Duodenal mucosa (tissue), 2 donors: ENCODE measurements at regions not wholly inside any gene's neighbourhood (a gene's known extent, or its start where the extent isn't known, plus 50 kb on each side); places are given as distances from the start of the nearest gene placed in this dataset.

Experiments
- H3K27ac ChIP-seq: one replicate; pipeline ENCODE4 v1.7.0; 2013; ENCODE audit warnings: low read depth, low read length
- H3K27me3 ChIP-seq, 2 donors: one replicate each; pipeline ENCODE4 v1.7.0; 2013; ENCODE audit warnings: low read length in 2 of 2, control low read depth in 1 of 2; ENCODE audit not compliant: insufficient read depth in 2 of 2, control insufficient read depth in 1 of 2
- H3K36me3 ChIP-seq, 2 donors: one replicate each; pipeline ENCODE4 v1.7.0; 2013; ENCODE audit warnings: low read length in 2 of 2, control low read depth in 1 of 2; ENCODE audit not compliant: insufficient read depth in 2 of 2, control insufficient read depth in 1 of 2
- H3K4me1 ChIP-seq, 2 donors: one replicate each; pipeline ENCODE4 v1.7.0; 2013; ENCODE audit warnings: low read length in 2 of 2, control low read depth in 1 of 2; ENCODE audit not compliant: insufficient read depth in 2 of 2, control insufficient read depth in 1 of 2
- H3K4me3 ChIP-seq, 2 donors: one replicate each; pipeline ENCODE4 v1.7.0; 2013; ENCODE audit warnings: low read length in 2 of 2, low read depth in 1 of 2
- H3K9ac ChIP-seq, 2 donors: one replicate each; pipeline ENCODE4 v1.7.0; 2013; ENCODE audit warnings: low read length in 2 of 2, low read depth in 1 of 2
- H3K9me3 ChIP-seq, 2 donors: one replicate each; pipeline ENCODE4 v1.7.0; 2013; ENCODE audit warnings: low read length in 2 of 2, control low read depth in 1 of 2; ENCODE audit not compliant: control insufficient read depth in 1 of 2

DNA sequence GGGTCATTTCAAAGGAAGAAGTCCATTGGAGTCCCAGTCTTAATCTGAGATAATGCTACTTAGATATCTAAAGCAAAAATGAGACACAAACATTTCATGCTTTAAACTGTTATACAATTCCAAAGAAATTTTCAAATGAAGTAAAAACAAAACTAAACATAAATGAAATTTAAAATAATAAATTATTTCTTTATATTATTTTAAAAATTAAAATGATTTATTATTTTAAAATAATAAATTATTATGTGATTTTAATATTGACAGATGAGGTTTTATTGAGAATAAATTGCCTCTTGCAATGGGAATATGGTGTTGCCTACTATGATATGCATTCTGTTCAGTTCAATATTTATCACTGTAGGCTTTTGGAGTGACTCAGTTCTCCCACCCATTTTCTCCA lies 93.7 kb upstream of the BACH2 start:
- no peak overlapping the region for H3K4me3 ChIP-seq
- H3K4me1 ChIP-seq, result no peaks in the 10 kb centered on the region
- H3K9ac ChIP-seq, result no peak overlapping the region
- H3K36me3 ChIP-seq, result no peaks in the 10 kb centered on the region
- H3K27me3 ChIP-seq, result peaks cover 0 to 4% of the 10 kb centered on the region in 2 donors
- H3K27ac ChIP-seq, result no peak overlapping the region
- H3K9me3 ChIP-seq, result no peaks in the 10 kb centered on the region

DNA sequence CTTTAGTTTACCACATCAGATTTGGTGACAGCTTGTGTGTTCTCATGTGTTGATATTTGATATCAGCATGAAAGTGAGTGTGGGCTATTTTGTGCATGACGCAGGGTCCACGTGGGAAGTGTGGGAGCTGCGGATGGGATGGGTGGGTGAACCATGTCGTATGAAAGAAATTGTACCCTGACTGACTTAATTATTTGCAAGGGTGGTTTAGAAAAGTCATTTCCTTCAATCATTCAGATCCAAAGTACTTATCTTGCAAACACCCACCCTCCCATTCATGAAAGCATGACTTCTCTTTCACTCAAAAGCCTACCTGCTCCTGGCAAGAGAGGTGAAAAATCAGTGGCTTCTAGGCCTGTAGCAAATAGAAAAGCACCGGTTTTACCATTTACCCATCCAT lies 91.8 kb upstream of the BACH2 start:
- H3K9me3 ChIP-seq, result no peaks in the 10 kb centered on the region
- H3K36me3 ChIP-seq, result no peaks in the 10 kb centered on the region
- H3K9ac ChIP-seq, result no peak overlapping the region
- H3K27ac ChIP-seq, result no peak overlapping the region
- no peak overlapping the region for H3K4me3 ChIP-seq
- no peaks in the 10 kb centered on the region for H3K4me1 ChIP-seq
- peaks cover 0 to 4% of the 10 kb centered on the region in 2 donors for H3K27me3 ChIP-seq

DNA sequence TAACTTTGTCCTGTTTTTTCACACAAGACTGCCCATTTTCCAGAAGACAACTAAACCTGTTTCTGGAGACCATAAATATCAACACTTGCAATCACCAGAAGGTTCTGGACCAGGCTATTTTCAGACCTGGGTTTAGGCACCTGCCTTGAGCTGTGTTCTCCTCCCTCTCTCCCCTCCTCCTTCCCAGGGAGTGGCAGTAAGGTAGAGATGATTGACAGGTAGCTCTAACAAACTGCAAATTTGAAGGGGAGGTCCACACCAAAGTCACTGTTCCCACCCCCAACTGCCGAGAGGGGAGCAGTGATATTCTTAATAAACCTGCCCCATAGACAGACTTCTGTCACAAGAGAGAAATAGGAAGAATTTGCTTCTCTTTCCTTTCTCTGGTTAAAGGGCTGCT lies 91.2 kb upstream of the BACH2 start:
- peaks cover 0 to 4% of the 10 kb centered on the region in 2 donors for H3K27me3 ChIP-seq

DNA sequence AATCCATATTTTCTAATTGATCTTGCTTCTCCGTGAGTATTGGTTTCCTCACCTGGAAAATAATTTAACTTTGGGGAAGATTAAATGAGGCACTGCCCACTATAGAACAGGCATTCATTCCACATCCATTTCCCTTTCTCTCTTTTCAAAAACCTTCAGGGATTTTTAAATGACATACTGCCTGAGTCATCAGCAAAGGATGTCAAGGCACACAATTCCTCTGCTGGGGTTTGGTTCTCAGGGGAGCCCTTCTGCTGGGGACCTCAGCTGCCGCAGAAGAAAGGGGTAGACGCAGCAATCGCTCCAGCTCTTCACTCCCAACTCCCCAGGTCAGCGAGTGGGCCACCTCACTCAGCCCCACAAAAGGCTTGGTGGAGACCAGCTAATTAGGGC lies 90.7 kb upstream of the BACH2 start:
- no peak overlapping the region for H3K4me3 ChIP-seq
- H3K27me3 ChIP-seq, result peaks cover 0 to 4% of the 10 kb centered on the region in 2 donors
- no peaks in the 10 kb centered on the region for H3K36me3 ChIP-seq
- H3K9me3 ChIP-seq, result no peaks in the 10 kb centered on the region
- H3K27ac ChIP-seq, result no peak overlapping the region
- no peaks in the 10 kb centered on the region for H3K4me1 ChIP-seq
- H3K9ac ChIP-seq, result no peak overlapping the region

More for the DNA sequence above, 91.2 kb upstream of the BACH2 start:
- Histone ChIP-seq H3K9ac (no peak overlapping the region), H3K4me1 (no peaks in the 10 kb centered on the region), H3K9me3 (no peaks in the 10 kb centered on the region), H3K36me3 (no peaks in the 10 kb centered on the region), H3K27ac (no peak overlapping the region), H3K4me3 (no peak overlapping the region)

DNA sequence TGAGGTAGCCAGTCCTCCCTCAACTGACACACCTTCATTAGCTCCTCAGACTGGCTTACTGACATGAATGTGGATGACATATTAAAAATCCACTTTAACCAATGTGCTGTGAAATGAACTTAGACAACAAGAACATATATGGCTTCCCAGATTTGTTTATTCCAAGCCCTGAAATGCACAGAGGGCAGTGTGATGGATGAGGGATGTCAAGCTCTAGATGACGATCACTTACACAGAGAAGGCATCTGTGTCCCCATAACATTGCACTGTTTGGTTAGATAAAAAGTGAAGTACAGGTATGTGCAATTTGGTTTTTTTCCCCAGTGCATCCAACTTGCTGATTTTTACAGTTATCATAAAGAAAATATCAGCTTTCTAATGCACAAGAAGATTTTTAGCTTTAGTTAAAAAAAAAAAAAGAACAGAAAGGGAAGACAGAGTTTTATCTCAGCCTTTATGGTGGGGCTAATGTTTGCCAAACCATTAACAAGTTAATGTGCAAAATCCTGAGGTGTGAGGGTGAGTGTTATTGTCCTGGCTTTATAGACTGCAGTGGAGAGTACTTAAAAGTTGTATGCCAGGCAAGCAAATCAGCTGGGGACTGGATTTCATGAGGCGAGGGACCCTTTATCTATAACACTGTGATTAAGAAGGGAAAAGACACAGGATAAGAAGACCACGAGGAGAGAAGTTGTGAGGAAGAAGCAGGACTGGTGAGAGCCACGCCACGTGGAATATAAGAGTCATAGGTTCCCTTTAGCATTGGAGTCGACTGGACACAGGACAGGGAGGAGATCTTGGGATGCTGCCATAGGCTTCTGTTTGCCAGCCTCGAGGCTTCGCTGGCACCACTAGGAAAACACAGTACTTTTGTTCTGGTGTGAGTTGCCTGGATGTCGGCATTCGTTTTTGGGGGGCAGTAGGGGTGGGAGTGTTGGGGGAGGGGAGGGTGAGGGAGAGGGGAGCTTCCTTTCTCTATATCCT lies 90.0 kb upstream of the BACH2 start:
- peaks cover 0 to 4% of the 10 kb centered on the region in 2 donors for H3K27me3 ChIP-seq
- no peak overlapping the region for H3K27ac ChIP-seq
- H3K4me3 ChIP-seq, result no peak overlapping the region
- H3K9me3 ChIP-seq, result no peaks in the 10 kb centered on the region
- H3K36me3 ChIP-seq, result no peaks in the 10 kb centered on the region
- no peaks in the 10 kb centered on the region for H3K4me1 ChIP-seq
- H3K9ac ChIP-seq, result no peak overlapping the region

DNA sequence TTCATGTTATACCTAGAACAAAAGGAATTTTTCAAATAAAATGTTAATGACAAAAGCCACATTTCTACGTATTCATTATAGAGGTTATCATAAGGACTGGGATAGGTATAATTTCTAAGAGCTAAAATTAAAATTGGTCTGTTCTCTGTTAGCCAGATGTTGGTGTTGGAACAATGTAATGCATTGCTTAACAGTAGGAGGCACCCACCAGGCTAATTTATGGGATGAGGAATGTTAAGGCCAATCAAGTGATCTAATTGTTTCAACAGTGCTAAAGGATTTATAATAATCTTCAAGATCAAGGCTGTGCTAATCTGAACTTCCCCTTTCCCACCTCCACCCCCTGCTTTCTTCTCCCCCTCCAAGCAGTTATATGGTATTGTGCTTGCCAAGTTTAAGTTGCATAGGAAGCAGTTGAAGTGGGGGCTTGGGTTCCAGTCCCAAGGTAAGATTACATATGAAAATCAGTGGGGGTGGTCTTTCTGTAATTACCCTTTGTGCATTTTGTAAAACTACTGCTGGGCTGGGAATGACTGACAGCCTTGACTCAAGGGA lies 89.2 kb upstream of the BACH2 start:
- H3K9me3 ChIP-seq, result no peaks in the 10 kb centered on the region

DNA sequence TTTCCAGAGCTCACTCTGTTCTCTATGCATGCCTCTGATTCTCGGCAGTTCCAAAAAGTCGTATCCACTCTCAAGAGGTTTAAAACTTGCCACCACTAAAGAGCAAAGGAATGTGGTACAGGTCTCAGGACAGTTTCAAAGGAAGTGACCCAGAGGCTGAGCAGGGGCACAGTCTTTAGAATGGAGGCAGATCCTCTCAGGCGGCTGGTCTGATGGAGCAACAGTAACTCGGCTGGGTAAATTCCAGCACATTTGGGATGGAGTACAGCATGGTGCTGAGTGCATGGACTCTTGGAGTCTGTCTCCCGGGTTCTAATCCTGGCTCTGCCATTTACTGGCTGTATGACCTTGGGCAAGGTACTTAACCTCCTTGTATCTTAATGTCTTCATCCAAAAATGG lies 88.1 kb upstream of the BACH2 start:
- Histone ChIP-seq H3K9me3 (no peaks in the 10 kb centered on the region), H3K9ac (no peak overlapping the region), H3K4me3 (no peak overlapping the region), H3K36me3 (no peaks in the 10 kb centered on the region), H3K27me3 (peaks cover 0 to 4% of the 10 kb centered on the region in 2 donors), H3K27ac (no peak overlapping the region), H3K4me1 (no peaks in the 10 kb centered on the region)

More for the DNA sequence above, 89.2 kb upstream of the BACH2 start:
- Histone ChIP-seq H3K4me3 (no peak overlapping the region), H3K36me3 (no peaks in the 10 kb centered on the region), H3K4me1 (no peaks in the 10 kb centered on the region), H3K27me3 (peaks cover 0 to 4% of the 10 kb centered on the region in 2 donors), H3K27ac (no peak overlapping the region), H3K9ac (no peak overlapping the region)

DNA sequence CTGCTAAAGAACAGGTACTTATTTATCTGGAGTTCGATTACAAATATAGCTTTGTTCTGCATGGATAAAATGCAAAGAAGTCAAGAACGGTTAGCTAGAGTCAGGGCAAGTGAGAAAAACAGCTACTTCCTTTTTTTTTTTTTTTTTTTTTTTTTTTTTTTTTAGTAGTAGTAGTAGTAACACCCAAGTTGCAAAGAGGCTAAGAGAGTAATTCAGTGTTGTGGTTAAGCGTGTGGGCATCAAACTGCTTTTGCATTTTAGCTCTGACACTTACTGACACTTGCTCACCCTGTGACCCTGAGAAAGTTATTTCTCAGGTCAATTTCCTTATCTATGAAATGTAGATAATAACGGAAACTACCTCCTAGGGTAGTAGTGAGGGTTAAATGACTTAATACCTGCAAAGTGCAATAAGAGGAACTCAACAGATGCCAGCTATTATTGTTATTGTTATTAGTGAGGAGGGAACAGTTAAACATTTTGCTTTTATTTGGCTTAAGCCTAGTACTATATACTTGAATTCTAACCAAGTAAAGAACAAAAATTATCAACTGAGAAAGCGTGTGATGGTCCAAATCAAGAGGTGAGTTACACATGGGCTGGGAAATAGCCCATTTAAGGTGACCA lies 86.7 kb upstream of the BACH2 start:
- Histone ChIP-seq H3K9ac (no peak overlapping the region), H3K27me3 (peaks cover 0 to 4% of the 10 kb centered on the region in 2 donors), H3K4me1 (no peaks in the 10 kb centered on the region), H3K4me3 (no peak overlapping the region), H3K36me3 (no peaks in the 10 kb centered on the region), H3K27ac (no peak overlapping the region), H3K9me3 (no peaks in the 10 kb centered on the region)

DNA sequence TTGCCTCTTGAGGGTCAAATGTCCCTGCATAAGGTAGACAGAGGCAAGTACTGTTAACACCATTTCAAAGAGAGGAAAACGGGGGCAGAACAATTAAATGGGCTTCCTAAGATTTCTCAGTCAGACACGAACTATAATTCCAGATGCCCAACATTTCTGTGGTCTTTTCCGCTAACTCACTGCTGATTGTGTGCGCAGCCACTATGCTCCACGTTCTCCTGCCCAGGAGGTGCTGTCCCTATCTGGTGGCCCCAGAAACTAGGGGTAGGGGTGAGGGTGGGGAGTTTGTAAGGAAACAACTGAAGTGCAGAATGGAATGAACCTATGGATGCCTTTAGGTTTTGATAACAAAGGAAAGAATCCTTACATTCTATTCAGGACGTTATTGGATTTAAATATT lies 86.1 kb upstream of the BACH2 start:
- Histone ChIP-seq H3K27ac (no peak overlapping the region), H3K36me3 (no peaks in the 10 kb centered on the region), H3K9me3 (no peaks in the 10 kb centered on the region), H3K9ac (no peak overlapping the region), H3K4me3 (no peak overlapping the region), H3K4me1 (no peaks in the 10 kb centered on the region), H3K27me3 (peaks cover 0 to 4% of the 10 kb centered on the region in 2 donors)
